ENCODE measurements at regions not wholly inside any gene's neighbourhood (a gene's known extent, or its start where the extent isn't known, plus 50 kb on each side); places are given as distances from the start of the nearest gene placed in this dataset.

- CTCF ChIA-PET, result no interaction called here
These were observed 816.3 kb upstream of the HS6ST1 start for GRCh38 chr2:129135017-129135416.

More at GRCh38 chr2:129135017-129135416, 816.3 kb upstream of the HS6ST1 start:
- FAIRE-seq, result no peak
- POLR2A ChIA-PET, result no interaction called here
- BruUV-seq (replicated peaks), result no TSS peak
- Histone ChIP-seq H3K27me3 (ENCODE audit: control insufficient read depth in 2 of 2, insufficient read depth in 2 of 2, low read length in 2 of 2) (no peaks in the 10 kb centered on the region), H2AFZ (ENCODE audit: low read depth, low read length) (no peak overlapping the region), H3K9me1 (replicated peaks; ENCODE audit: control insufficient read depth, extremely low read depth, insufficient read depth, low read length) (no peaks in the 10 kb centered on the region), H3K79me2 (ENCODE audit: control insufficient read depth, insufficient read depth, low read length) (no peaks in the 10 kb centered on the region), H3K4me2 (ENCODE audit: insufficient read depth, low read length) (no peak overlapping the region), H3K9me3 (replicated peaks; ENCODE audit: control insufficient read depth, insufficient read depth, low read length) (no peaks in the 10 kb centered on the region), H3K27ac (ENCODE audit: insufficient read depth, low read depth, low read length) (no peak overlapping the region), H3K4me1 (ENCODE audit: control insufficient read depth, extremely low read depth, insufficient read depth, low read length) (no peaks in the 10 kb centered on the region), H3K4me3 (replicated peaks in 1 of 3; ENCODE audit: insufficient read depth in 1 of 3, low read depth in 1 of 3, low read length in 3 of 3) (no peak overlapping the region), H3K36me3 (ENCODE audit: control insufficient read depth in 2 of 2, extremely low read depth in 1 of 2, insufficient read depth in 2 of 2, low read length in 2 of 2) (no peaks in the 10 kb centered on the region), H3K9ac (replicated peaks; ENCODE audit: extremely low read depth, insufficient read depth, low read length) (no peak overlapping the region), H4K20me1 (replicated peaks; ENCODE audit: control insufficient read depth, extremely low read depth, insufficient read depth, low read length) (no peaks in the 10 kb centered on the region)
- TF ChIP-seq POLR2AphosphoS5 (IDR thresholded peaks at IDR 0.05; ENCODE audit: insufficient read depth, low read depth, low read length) (no peak), FOS (IDR thresholded peaks at IDR 0.05; ENCODE audit: borderline replicate concordance, insufficient read depth, low read length) (no peak), JUN (IDR thresholded peaks at IDR 0.05; ENCODE audit: borderline replicate concordance, insufficient read depth, insufficient read length, low read depth) (no peak), POLR2A (IDR thresholded peaks at IDR 0.05; ENCODE audit: low read depth, low read length) (no peak), EZH2 (IDR thresholded peaks at IDR 0.05; ENCODE audit: borderline replicate concordance, low read depth, low read length, severe bottlenecking) (no peak), CTCF (IDR thresholded peaks at IDR 0.05; ENCODE audit: extremely low read depth in 1 of 2, insufficient read depth in 1 of 2, low read depth in 1 of 2, low read length in 2 of 2) (no peak), GATA2 (IDR thresholded peaks at IDR 0.05; ENCODE audit: insufficient read depth, insufficient read length, low read depth, low read length) (no peak), MAX (IDR thresholded peaks at IDR 0.05; ENCODE audit: insufficient read depth, insufficient read length) (no peak)
- dilution Hi-C loops (cut with MboI; ENCODE audit: extremely low pct_ligation_motif_present, low sequenced_read_pairs) (no loop called here), intact Hi-C loops (cut with micrococcal nuclease) (no loop called here)
- DNase-seq (ENCODE audit: low read depth, low spot score), result no peak
